GM19455 (cell line): ENCODE measurements at regions not wholly inside any gene's neighbourhood (a gene's known extent, or its start where the extent isn't known, plus 50 kb on each side); places are given as distances from the start of the nearest gene placed in this dataset.
"Not testable (repeated sequence)": the region's sequence is repeated elsewhere in the genome, so short reads cannot be mapped to it uniquely, and the experiment has no call there.

Source experiments
- ATAC-seq: cut with Tn5 transposase; IDR thresholded peaks from one replicate; pipeline ENCODE4 v1.9.1; 2021; ENCODE audit not compliant: unreplicated experiment

GRCh38 chr4:85102606-85103005 is 136.1 kb upstream of the WDFY3 start:
- no peak for ATAC-seq

GRCh38 chr4:85106166-85106565 is 139.7 kb upstream of the WDFY3 start:
- no peak for ATAC-seq

GRCh38 chr4:85106805-85107336 is 140.4 kb upstream of the WDFY3 start:
- ATAC-seq, result no peak

- no peak for ATAC-seq
Measured at GRCh38 chr4:85107553-85107952, 141.1 kb upstream of the WDFY3 start.

GRCh38 chr4:85113706-85114105 is 147.2 kb upstream of the WDFY3 start:
- no peak for ATAC-seq

GRCh38 chr4:85114526-85114925 is 148.0 kb upstream of the WDFY3 start:
- ATAC-seq, result no peak

GRCh38 chr4:85116008-85116407 is 149.5 kb upstream of the WDFY3 start:
- no peak for ATAC-seq

- ATAC-seq, result no peak
Measured at GRCh38 chr4:85125688-85126087, 159.2 kb upstream of the WDFY3 start.

GRCh38 chr4:85126991-85127591 is 160.6 kb upstream of the WDFY3 start:
- no peak for ATAC-seq

GRCh38 chr4:85127653-85128052 is 161.2 kb upstream of the WDFY3 start:
- ATAC-seq, result peak; percentile 87

GRCh38 chr4:85128246-85129204 is 162.0 kb upstream of the WDFY3 start:
- no peak for ATAC-seq

GRCh38 chr4:85129354-85130125 is 163.1 kb upstream of the WDFY3 start:
- ATAC-seq, result not testable (repeated sequence)

- no peak for ATAC-seq
Measured at GRCh38 chr4:85132117-85132516, 165.6 kb upstream of the WDFY3 start.

GRCh38 chr4:85132570-85132969 is 166.1 kb upstream of the WDFY3 start:
- no peak for ATAC-seq

- not testable (repeated sequence) for ATAC-seq
Measured at GRCh38 chr4:85139749-85140148, 173.3 kb upstream of the WDFY3 start.

GRCh38 chr4:85142451-85142850 is 176.0 kb upstream of the WDFY3 start:
- no peak for ATAC-seq

- peak; percentile 89 for ATAC-seq
Measured at GRCh38 chr4:85147481-85148076, 181.1 kb upstream of the WDFY3 start.

- ATAC-seq, result no peak
Measured at GRCh38 chr4:85149676-85150075, 183.2 kb upstream of the WDFY3 start.

GRCh38 chr4:85151371-85151770 is 184.9 kb upstream of the WDFY3 start:
- no peak for ATAC-seq

- ATAC-seq, result no peak
Measured at GRCh38 chr4:85151786-85152185, 185.3 kb upstream of the WDFY3 start.

GRCh38 chr4:85152480-85152879 is 186.0 kb upstream of the WDFY3 start:
- no peak for ATAC-seq
